GM21619 (cell line): ENCODE measurements at regions not wholly inside any gene's neighbourhood (a gene's known extent, or its start where the extent isn't known, plus 50 kb on each side); places are given as distances from the start of the nearest gene placed in this dataset.

Experiments used
- ATAC-seq: cut with Tn5 transposase; IDR thresholded peaks from one replicate; pipeline ENCODE4 v1.9.1; 2021; ENCODE audit not compliant: unreplicated experiment

DNA sequence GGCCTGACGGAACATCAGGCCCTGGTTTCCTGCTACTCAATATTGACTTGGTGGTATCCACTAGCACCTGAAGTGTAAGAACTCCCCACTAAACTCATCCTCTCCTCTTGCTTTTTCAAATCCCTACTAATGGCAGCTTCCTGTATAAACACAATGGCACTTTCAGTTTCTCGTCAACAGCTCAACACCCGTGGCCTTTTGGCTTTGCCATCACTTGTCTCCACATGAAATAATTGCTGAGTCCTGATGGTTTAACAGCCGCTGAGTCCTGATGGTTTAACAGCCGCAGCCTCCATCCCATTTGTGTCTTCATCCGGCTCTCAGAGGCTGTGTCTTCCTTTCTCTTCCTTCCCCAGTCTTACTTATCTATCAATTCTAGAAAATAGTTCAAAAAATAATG lies 261.4 kb upstream of the PITRM1 start:
- no peak for ATAC-seq

- no peak for ATAC-seq
These were observed 260.5 kb upstream of the PITRM1 start for GRCh38 chr10:3433131-3433530.

GRCh38 chr10:3432081-3432825 lies 259.7 kb upstream of the PITRM1 start:
- no peak for ATAC-seq

DNA sequence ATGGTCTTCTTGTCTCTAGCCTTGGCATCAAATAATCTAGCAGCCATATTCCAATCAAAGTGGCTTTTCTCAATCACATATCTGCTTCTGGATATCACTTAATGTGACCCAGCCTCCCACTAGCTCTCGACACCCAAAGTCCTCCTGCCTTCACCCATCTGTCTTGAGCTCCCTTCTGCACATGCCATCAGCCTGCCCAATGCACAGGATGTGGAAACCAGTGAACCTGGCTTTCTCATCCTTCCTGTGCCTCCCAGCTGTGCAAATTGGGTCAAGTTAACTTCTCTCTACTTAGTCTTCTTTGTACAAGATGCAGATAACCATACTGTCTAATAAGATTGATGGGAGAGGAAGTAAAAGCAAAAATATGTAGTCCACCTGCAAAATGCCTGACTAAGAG lies 257.9 kb upstream of the PITRM1 start:
- no peak for ATAC-seq

- no peak for ATAC-seq
These were observed 257.1 kb upstream of the PITRM1 start for GRCh38 chr10:3429676-3430075.

GRCh38 chr10:3428826-3429225 lies 256.2 kb upstream of the PITRM1 start:
- no peak for ATAC-seq

DNA sequence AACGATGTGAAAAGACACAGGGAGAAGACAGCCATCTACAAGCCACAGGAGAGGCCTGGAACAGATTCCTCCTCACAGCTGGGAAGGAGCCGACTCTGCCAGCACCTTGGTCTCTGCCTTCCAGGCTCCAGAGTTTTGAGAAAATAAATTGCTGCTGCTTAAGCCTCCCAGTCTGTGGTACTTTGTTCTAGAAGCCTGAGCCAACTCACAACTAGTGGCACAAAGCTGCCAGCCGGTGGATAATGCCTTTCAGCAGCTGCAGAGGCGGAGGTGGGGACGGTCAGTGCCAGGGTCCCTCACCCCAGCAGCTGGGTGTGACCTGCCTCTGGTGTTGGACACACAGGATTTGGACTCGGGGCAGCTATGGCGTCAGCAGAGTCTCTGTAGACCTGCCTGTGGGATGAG lies 255.4 kb upstream of the PITRM1 start:
- no peak for ATAC-seq

GRCh38 chr10:3427347-3427746 lies 254.8 kb upstream of the PITRM1 start:
- no peak for ATAC-seq

GRCh38 chr10:3426190-3426845 lies 253.7 kb upstream of the PITRM1 start:
- ATAC-seq: no peak

DNA sequence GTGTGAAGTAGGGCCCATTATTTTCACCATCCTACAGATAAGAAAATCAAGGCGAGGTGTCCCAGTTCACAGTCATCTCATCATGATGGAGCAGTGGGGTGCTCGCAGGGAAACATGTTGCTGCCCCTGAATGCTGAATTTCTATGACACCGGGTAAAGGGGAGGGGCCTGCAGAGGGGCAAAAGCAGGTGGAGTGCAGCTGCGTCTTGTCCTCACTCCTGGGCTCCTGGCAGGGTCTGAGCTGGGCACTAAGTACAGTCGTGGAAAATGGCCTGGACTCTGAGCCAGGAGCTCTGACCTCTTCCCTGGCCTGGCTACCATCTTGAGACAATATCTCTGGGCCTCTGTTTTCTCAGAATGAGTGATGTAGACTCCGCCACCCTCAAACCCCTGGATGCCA lies 253.1 kb upstream of the PITRM1 start:
- ATAC-seq: no peak

DNA sequence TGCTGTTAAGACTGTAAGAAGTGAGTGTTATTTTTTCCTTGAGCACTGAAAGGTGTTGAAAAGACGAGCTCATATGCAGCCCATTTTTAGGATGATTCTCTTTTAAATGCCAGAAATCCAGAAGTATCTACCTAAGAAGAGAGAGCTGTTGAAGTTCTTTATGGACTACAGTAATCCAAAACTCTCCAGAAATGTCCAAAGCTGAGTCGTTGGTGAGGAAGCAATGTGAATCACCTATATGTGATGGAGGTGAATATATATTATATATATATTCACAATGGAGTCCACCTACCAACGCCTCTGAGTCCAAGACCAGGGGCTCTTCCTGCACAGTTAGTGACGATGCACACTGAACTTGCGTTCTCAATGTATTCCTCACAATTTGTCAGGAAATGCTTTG lies 252.7 kb upstream of the PITRM1 start:
- no peak for ATAC-seq

DNA sequence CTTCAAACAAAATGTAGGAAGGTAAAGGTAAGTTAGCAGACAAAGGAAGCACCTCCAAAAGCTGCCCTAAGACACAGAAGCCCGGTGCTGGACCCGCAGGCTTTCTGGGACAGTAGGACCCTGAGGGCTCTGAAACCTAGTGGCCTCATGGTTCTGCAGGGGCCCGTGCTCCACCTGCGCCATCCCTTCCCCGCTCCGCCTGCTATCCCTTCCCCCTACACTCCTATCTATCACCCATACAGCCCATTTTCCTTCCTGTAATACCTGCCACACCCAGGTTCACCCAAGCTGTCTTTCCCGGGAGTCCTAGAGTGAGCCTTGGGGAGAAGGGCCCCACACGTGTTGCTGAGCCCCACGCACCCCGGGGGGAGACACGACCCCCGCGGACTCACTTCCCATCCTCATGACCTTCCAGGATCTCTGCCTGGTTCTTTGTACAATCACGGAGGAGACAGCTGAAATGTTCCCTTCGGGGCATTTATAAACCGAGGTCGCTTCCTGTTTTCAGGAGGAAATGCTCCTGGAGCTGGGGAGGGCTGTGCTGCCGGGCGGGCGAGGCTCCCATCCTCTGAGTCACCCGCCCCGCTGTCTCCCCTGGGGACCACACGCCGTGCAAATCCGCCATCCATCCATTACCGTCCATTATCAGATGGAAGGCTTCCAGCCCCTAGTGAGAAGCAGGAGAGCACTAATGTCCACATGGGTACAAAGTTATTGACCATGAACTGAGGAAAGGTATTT lies 251.7 kb upstream of the PITRM1 start:
- ATAC-seq: no peak

GRCh38 chr10:3423384-3423783 lies 250.8 kb upstream of the PITRM1 start:
- ATAC-seq: no peak

DNA sequence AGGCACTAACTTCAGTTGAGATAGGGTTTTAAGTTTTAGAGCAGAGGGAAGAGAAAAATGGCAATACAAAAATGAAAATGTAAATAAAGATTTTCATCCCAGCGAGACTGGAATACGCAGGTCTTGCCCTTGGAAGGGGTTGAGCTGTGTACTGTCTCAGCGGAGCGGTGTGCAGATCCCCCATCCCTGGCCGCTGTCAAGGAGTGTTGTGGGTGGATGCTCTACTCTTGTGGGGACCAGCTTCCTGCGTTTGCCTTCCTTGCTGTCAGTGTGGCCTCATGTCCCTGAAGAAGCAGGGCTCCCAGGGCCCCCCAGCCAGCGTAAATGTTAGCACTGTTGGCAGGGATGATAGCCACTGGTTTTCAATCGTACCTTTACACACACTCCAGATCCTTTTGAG lies 249.7 kb upstream of the PITRM1 start:
- ATAC-seq: no peak

- no peak for ATAC-seq
These were observed 249.1 kb upstream of the PITRM1 start for GRCh38 chr10:3421537-3422257.

DNA sequence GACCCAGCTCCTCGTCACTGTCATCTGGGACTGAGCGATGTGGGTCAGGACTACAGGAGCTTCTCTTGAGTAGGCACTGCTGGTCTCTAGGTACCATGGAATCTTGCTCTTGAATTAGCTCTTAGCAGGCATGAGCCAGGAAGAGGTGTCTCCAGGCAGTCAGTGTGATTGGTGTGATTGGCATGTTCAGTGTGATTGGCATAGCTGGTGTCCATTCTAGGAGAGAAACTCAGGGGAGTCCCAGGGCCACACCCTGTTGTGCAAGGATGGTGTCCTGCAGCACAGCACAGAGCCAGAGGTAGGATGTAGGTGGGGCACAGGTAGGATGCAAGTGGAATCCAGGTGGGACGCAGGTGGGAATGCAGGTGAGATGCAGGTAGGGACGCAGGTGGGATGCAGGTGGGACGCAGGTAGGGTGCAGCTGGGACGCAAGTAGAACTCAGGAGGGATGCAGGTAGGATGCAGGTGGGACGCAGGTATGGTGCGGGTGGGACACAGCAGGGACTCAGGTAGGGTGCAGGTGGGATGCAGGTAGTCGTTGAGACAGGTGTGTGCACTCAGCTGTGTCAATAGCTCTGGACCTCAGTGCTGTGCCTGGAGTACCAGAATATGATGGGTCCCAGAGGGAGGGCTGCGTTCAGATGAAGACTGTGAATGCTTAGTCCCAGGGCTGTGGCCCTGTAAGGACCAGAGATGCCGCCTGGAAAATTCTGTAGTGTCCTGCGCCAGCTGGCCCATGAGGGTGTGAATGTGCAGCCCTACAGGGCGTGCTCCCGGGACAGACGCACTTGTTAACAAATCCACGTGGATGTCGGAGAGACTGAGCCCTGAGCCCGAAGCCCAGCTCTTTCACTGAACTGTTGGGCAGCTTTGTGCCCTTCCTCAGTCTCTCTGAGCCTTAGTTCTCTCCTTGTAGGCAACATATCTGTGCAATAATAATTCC lies 248.2 kb upstream of the PITRM1 start:
- ATAC-seq: no peak

DNA sequence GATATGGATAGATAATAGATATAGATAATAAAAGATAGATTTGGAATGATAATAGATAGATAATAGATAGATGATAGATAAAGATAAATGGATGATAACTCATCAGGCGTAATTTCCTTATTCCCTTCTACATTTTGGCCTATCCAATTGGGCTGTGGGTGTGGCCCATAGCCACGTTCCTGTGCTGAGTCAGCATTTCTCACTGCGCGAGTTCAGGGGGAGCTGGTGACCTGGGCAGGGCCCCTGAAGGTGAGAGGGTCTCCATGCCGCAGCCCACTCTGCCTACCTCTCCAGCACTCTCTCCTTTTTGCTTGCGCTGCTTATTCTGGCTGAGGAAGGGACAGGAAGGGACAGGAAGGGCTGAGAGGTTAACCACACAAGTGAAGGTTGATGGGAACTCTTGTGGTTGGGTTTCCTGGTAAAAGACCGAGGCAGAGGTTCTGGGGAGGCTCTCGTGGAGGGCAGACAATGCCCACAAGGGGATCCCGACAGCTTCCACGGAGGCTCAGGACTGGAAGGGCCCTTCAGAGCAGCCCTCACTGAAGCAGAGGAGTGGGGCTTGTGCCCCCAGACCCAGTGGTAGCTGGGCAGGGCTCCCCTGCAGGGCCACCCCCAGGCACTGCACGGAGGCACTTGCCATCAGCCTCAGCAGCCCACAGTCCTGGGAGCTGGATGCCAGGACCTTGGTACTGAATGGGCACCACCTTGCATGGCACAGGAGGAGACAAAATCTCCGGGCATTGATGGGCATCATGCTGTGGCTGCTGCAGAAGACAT lies 247.3 kb upstream of the PITRM1 start:
- no peak for ATAC-seq

GRCh38 chr10:3418926-3419325 lies 246.3 kb upstream of the PITRM1 start:
- no peak for ATAC-seq

- no peak for ATAC-seq
These were observed 245.6 kb upstream of the PITRM1 start for GRCh38 chr10:3418041-3418754.
